Mesenchymal stem cell (in vitro differentiated cells and primary cell): ENCODE measurements at regions not wholly inside any gene's neighbourhood (a gene's known extent, or its start where the extent isn't known, plus 50 kb on each side); places are given as distances from the start of the nearest gene placed in this dataset.

Source experiments
- DNase-seq: peaks from one replicate; pipeline ENCODE4 v3.0.0-alpha.2; 2013
- H2AFZ ChIP-seq: one replicate; pipeline ENCODE4 v1.6.1; 2013; ENCODE audit warnings: low read depth, mild to moderate bottlenecking, control low read depth, inconsistent platforms, low read length, moderate library complexity
- H2AK5ac ChIP-seq: 2 replicates; pipeline ENCODE4 v1.6.1; 2013; ENCODE audit warnings: low read length, moderate library complexity, mild to moderate bottlenecking, inconsistent platforms; ENCODE audit not compliant: severe bottlenecking
- H2BK120ac ChIP-seq: one replicate; pipeline ENCODE4 v1.6.1; 2013; ENCODE audit warnings: low read depth, mild to moderate bottlenecking, inconsistent platforms, low read length, moderate library complexity
- H2BK12ac ChIP-seq, 2 experiments: one replicate each; pipeline ENCODE4 v1.6.1; 2013; ENCODE audit warnings: inconsistent platforms in 2 of 2, low read length in 2 of 2, mild to moderate bottlenecking in 2 of 2, moderate library complexity in 2 of 2, control low read depth in 1 of 2
- H2BK15ac ChIP-seq: one replicate; pipeline ENCODE4 v1.6.1; 2013; ENCODE audit warnings: mild to moderate bottlenecking, low read depth, inconsistent platforms; ENCODE audit not compliant: poor library complexity, severe bottlenecking
- H2BK5ac ChIP-seq: 2 replicates; pipeline ENCODE4 v1.6.1; 2013; ENCODE audit warnings: low read depth, mild to moderate bottlenecking, low read length, control low read depth, inconsistent platforms; ENCODE audit not compliant: poor library complexity, severe bottlenecking
- H3K14ac ChIP-seq, 2 experiments: one replicate each; pipeline ENCODE4 v1.6.1; 2013; ENCODE audit warnings: inconsistent platforms in 2 of 2, low read length in 2 of 2, control low read depth in 1 of 2, mild to moderate bottlenecking in 1 of 2, moderate library complexity in 1 of 2
- H3K18ac ChIP-seq, 2 experiments: one replicate each; pipeline ENCODE4 v1.6.1; 2013; ENCODE audit warnings: inconsistent platforms in 2 of 2, low read length in 2 of 2, control low read depth in 1 of 2, low read depth in 1 of 2, mild to moderate bottlenecking in 1 of 2
- H3K23ac ChIP-seq, 2 experiments: one replicate each; pipeline ENCODE4 v1.6.1; 2013; ENCODE audit warnings: inconsistent platforms in 2 of 2, low read length in 2 of 2, mild to moderate bottlenecking in 2 of 2, moderate library complexity in 2 of 2, control low read depth in 1 of 2
- H3K27ac ChIP-seq: 2 replicates; pipeline ENCODE4 v1.5.1; 2013; ENCODE audit warnings: mild to moderate bottlenecking, moderate library complexity, low read length, control low read depth, inconsistent platforms; ENCODE audit not compliant: poor library complexity, severe bottlenecking
- H3K27me3 ChIP-seq, 2 experiments: 2 replicates each; pipeline versions ENCODE4 v1.6.1 to v1.7.0; 2013; ENCODE audit warnings: low read length in 2 of 2, mild to moderate bottlenecking in 2 of 2, moderate library complexity in 2 of 2, control low read depth in 1 of 2, inconsistent platforms in 1 of 2; ENCODE audit not compliant: control insufficient read depth in 1 of 2, insufficient read depth in 1 of 2
- H3K36me3 ChIP-seq, 2 experiments: 2 replicates each; pipeline versions ENCODE4 v1.6.1 to v1.7.0; 2013; ENCODE audit warnings: low read length in 2 of 2, control low read depth in 1 of 2, inconsistent platforms in 1 of 2, low read depth in 1 of 2, mild to moderate bottlenecking in 1 of 2; ENCODE audit not compliant: insufficient read depth in 2 of 2, control insufficient read depth in 1 of 2
- H3K4ac ChIP-seq, 2 experiments: one replicate each; pipeline ENCODE4 v1.6.1; 2013; ENCODE audit warnings: inconsistent platforms in 2 of 2, low read length in 2 of 2, mild to moderate bottlenecking in 2 of 2, moderate library complexity in 2 of 2, control low read depth in 1 of 2, low read depth in 1 of 2
- H3K4me1 ChIP-seq: 2 replicates; pipeline ENCODE4 v1.6.1; 2013; ENCODE audit warnings: low read depth, low read length, control low read depth; ENCODE audit not compliant: control insufficient read depth, insufficient read depth
- H3K4me2 ChIP-seq: 2 replicates; pipeline ENCODE4 v1.6.1; 2013; ENCODE audit warnings: low read length, mild to moderate bottlenecking, inconsistent platforms; ENCODE audit not compliant: poor library complexity, severe bottlenecking
- H3K4me3 ChIP-seq, 2 experiments: 2 replicates each; pipeline versions ENCODE4 v1.5.1 to v1.7.0; 2013; ENCODE audit warnings: low read length in 2 of 2, mild to moderate bottlenecking in 2 of 2, control low read depth in 1 of 2, low read depth in 1 of 2; ENCODE audit not compliant: insufficient read depth in 1 of 2
- H3K79me1 ChIP-seq: replicated peaks from 2 replicates; pipeline ENCODE4 v1.6.1; 2013; ENCODE audit warnings: mild to moderate bottlenecking, control low read depth, low read length, inconsistent platforms; ENCODE audit not compliant: poor library complexity, severe bottlenecking
- H3K9ac ChIP-seq: 2 replicates; pipeline ENCODE4 v1.7.0; 2013; ENCODE audit warnings: mild to moderate bottlenecking, low read length, moderate library complexity
- H3K9me3 ChIP-seq: 2 replicates; pipeline ENCODE4 v1.7.0; 2013; ENCODE audit warnings: mild to moderate bottlenecking, low read length; ENCODE audit not compliant: control insufficient read depth
- H4K8ac ChIP-seq: one replicate; pipeline ENCODE4 v1.6.1; 2013; ENCODE audit warnings: inconsistent platforms, mild to moderate bottlenecking, low read length, moderate library complexity
- H4K91ac ChIP-seq: one replicate; pipeline ENCODE4 v1.6.1; 2013; ENCODE audit warnings: mild to moderate bottlenecking, low read length, inconsistent platforms
- WGBS: methylation state at CpG from one replicate; pipeline ENCODE4 v1.1.7; 2013; ENCODE audit warnings: mixed read lengths; 5-methylcytosine and 5-hydroxymethylcytosine counted together

- no peak overlapping the region for H2AK5ac ChIP-seq
- no peak overlapping the region for H4K91ac ChIP-seq
- H3K9me3 ChIP-seq: peaks cover under 1% of the 10 kb centered on the region
- DNase-seq: no peak
- H3K23ac ChIP-seq: no peak overlapping the region
- no peak overlapping the region for H3K9ac ChIP-seq
- no peak overlapping the region for H3K4me3 ChIP-seq
- H2BK120ac ChIP-seq: no peak overlapping the region
- 95% methylated on average over 2 of the region's 4 CpGs for WGBS
- H2BK15ac ChIP-seq: no peak overlapping the region
- no peak overlapping the region for H2BK12ac ChIP-seq
- H3K4ac ChIP-seq: no peak overlapping the region
- H3K4me2 ChIP-seq: no peak overlapping the region
- peaks cover 1% of the 10 kb centered on the region for H3K4me1 ChIP-seq
- no peaks in the 10 kb centered on the region for H3K36me3 ChIP-seq
- no peaks in the 10 kb centered on the region for H3K79me1 ChIP-seq
- H3K14ac ChIP-seq: no peak overlapping the region
- no peak overlapping the region for H3K27ac ChIP-seq
- no peak overlapping the region for H3K18ac ChIP-seq
- no peaks in the 10 kb centered on the region for H3K27me3 ChIP-seq
- no peak overlapping the region for H4K8ac ChIP-seq
- no peak overlapping the region for H2AFZ ChIP-seq
- H2BK5ac ChIP-seq: no peak overlapping the region
Observed at GRCh38 chr4:141427726-141428296, 207.1 kb downstream of the ZNF330 start.

- Histone ChIP-seq H3K18ac (no peak overlapping the region), H3K36me3 (no peaks in the 10 kb centered on the region), H3K27me3 (no peaks in the 10 kb centered on the region), H2BK5ac (no peak overlapping the region), H2AK5ac (no peak overlapping the region), H2BK12ac (no peak overlapping the region), H4K8ac (no peak overlapping the region), H2AFZ (no peak overlapping the region), H3K4me3 (no peak overlapping the region), H3K79me1 (no peaks in the 10 kb centered on the region), H3K23ac (no peak overlapping the region), H2BK120ac (no peak overlapping the region), H3K14ac (no peak overlapping the region), H4K91ac (no peak overlapping the region), H3K4me2 (no peak overlapping the region), H2BK15ac (no peak overlapping the region), H3K27ac (no peak overlapping the region), H3K9me3 (no peaks in the 10 kb centered on the region), H3K4me1 (peaks cover 1% of the 10 kb centered on the region), H3K4ac (no peak overlapping the region), H3K9ac (no peak overlapping the region)
- no peak for DNase-seq
- 94% methylated on average over 4 of the region's 6 CpGs for WGBS
Observed at GRCh38 chr4:141429933-141430332, 206.4 kb upstream of the IL15 start.

DNA sequence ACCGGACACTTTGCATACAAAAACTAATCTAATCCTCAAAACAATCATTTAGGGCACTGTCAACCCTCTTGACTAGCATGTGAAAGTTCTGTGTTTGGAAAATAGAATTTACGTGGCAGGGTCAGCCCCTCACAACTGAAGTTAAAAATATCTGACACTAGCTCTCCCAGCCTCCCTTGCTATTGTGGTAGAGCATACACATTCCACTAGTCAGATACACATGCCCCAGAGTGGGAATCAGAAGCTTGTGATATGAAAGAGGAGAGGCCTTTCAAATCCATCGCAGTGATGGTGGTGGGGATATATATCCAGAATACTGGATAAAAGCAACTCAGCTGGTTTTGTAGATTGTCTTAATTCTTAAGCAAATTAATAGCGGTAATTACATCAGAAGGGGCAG, 205.7 kb upstream of the IL15 start:
- no peak overlapping the region for H3K14ac ChIP-seq
- no peak overlapping the region for H3K23ac ChIP-seq
- no peak overlapping the region for H3K4me2 ChIP-seq
- no peak overlapping the region for H3K27ac ChIP-seq
- H2BK15ac ChIP-seq: no peak overlapping the region
- H2BK12ac ChIP-seq: no peak overlapping the region
- WGBS: 100% methylated on average over 1 of the region's 4 CpGs
- no peak overlapping the region for H3K9ac ChIP-seq
- H3K4ac ChIP-seq: no peak overlapping the region
- no peaks in the 10 kb centered on the region for H3K27me3 ChIP-seq
- no peak overlapping the region for H2BK5ac ChIP-seq
- H3K4me1 ChIP-seq: peaks cover 1% of the 10 kb centered on the region
- no peak for DNase-seq
- no peak overlapping the region for H2BK120ac ChIP-seq
- H4K8ac ChIP-seq: no peak overlapping the region
- H4K91ac ChIP-seq: no peak overlapping the region
- no peak overlapping the region for H3K4me3 ChIP-seq
- H3K9me3 ChIP-seq: no peaks in the 10 kb centered on the region
- no peak overlapping the region for H3K18ac ChIP-seq
- peak overlapping the region; percentile 17 for H2AK5ac ChIP-seq
- no peaks in the 10 kb centered on the region for H3K79me1 ChIP-seq
- H3K36me3 ChIP-seq: no peaks in the 10 kb centered on the region
- no peak overlapping the region for H2AFZ ChIP-seq

GRCh38 chr4:141432000-141432712, 204.2 kb upstream of the IL15 start:
- no peaks in the 10 kb centered on the region for H3K79me1 ChIP-seq
- H3K9ac ChIP-seq: no peak overlapping the region
- H4K91ac ChIP-seq: no peak overlapping the region
- H2BK120ac ChIP-seq: no peak overlapping the region
- H3K18ac ChIP-seq: no peak overlapping the region
- H3K23ac ChIP-seq: no peak overlapping the region
- no peak overlapping the region for H2BK15ac ChIP-seq
- no peak overlapping the region for H3K14ac ChIP-seq
- no peaks in the 10 kb centered on the region for H3K27me3 ChIP-seq
- H3K36me3 ChIP-seq: no peaks in the 10 kb centered on the region
- H3K9me3 ChIP-seq: no peaks in the 10 kb centered on the region
- no peak overlapping the region for H2AFZ ChIP-seq
- peak overlapping the region; percentile 87 for H2AK5ac ChIP-seq
- 77% methylated on average over 1 of the region's 2 CpGs for WGBS
- H3K4ac ChIP-seq: no peak overlapping the region
- peaks cover 1% of the 10 kb centered on the region for H3K4me1 ChIP-seq
- no peak overlapping the region for H4K8ac ChIP-seq
- H2BK5ac ChIP-seq: no peak overlapping the region
- DNase-seq: no peak
- H3K4me2 ChIP-seq: no peak overlapping the region
- no peak overlapping the region for H3K4me3 ChIP-seq
- peak overlapping the region; percentile 66 for H3K27ac ChIP-seq
- no peak overlapping the region for H2BK12ac ChIP-seq
